Testis (tissue), 2 donors: ENCODE measurements at regions not wholly inside any gene's neighbourhood (a gene's known extent, or its start where the extent isn't known, plus 50 kb on each side); places are given as distances from the start of the nearest gene placed in this dataset.

Experiments
- CTCF ChIP-seq, 3 experiments: fragments of 450-650 bp in 2 of 3; fragments of 200-600 bp in 1 of 3; sonication (generic) in 1 of 3; IDR thresholded peaks; one replicate each; pipeline ENCODE4 v1.5.1; 2016 to 2019; ENCODE audit warnings: antibody characterized with exemption in 3 of 3, mild to moderate bottlenecking in 2 of 3, moderate library complexity in 1 of 3
- POLR2A ChIP-seq: fragments of 450-650 bp; IDR thresholded peaks from one replicate; pipeline ENCODE4 v1.6.1; 2017; ENCODE audit warnings: antibody characterized with exemption, mild to moderate bottlenecking, moderate library complexity

- no peak for TF ChIP-seq CTCF (IDR thresholded peaks at IDR 0.05)
- TF ChIP-seq POLR2A = no peak
Measured at GRCh38 chr11:36988556-36988955, 390.5 kb upstream of the RAG2 start.
